ENCODE measurements at regions not wholly inside any gene's neighbourhood (a gene's known extent, or its start where the extent isn't known, plus 50 kb on each side); places are given as distances from the start of the nearest gene placed in this dataset.

DNA sequence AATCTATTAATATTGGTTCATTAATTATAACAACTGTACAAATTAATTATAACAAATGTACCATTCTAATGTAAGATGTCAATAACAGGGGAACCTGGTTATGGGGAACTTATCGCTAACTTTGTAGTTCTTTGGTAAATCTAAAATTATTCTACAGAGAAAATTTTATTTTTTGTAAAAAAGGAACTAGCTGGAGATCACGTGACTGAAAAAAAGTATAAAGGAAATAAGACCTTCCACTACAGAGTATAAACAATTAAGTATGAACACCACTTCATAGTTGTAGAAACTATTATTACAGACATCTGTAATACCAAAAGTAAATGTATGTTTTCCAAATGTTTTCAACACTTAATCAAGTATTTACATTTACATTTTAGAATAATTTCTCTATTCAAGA is 77.9 kb upstream of the DKK2 start:
- no peak for TF ChIP-seq TAF1 (IDR thresholded peaks at IDR 0.05; ENCODE audit: borderline replicate concordance, insufficient read depth, low read length)
- TF ChIP-seq, protein P1, sequence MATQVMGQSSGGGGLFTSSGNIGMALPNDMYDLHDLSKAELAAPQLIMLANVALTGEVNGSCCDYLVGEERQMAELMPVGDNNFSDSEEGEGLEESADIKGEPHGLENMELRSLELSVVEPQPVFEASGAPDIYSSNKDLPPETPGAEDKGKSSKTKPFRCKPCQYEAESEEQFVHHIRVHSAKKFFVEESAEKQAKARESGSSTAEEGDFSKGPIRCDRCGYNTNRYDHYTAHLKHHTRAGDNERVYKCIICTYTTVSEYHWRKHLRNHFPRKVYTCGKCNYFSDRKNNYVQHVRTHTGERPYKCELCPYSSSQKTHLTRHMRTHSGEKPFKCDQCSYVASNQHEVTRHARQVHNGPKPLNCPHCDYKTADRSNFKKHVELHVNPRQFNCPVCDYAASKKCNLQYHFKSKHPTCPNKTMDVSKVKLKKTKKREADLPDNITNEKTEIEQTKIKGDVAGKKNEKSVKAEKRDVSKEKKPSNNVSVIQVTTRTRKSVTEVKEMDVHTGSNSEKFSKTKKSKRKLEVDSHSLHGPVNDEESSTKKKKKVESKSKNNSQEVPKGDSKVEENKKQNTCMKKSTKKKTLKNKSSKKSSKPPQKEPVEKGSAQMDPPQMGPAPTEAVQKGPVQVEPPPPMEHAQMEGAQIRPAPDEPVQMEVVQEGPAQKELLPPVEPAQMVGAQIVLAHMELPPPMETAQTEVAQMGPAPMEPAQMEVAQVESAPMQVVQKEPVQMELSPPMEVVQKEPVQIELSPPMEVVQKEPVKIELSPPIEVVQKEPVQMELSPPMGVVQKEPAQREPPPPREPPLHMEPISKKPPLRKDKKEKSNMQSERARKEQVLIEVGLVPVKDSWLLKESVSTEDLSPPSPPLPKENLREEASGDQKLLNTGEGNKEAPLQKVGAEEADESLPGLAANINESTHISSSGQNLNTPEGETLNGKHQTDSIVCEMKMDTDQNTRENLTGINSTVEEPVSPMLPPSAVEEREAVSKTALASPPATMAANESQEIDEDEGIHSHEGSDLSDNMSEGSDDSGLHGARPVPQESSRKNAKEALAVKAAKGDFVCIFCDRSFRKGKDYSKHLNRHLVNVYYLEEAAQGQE (IDR thresholded peaks at IDR 0.05; ENCODE audit: insufficient read depth in 1 of 2, low read depth in 2 of 2, low read length in 2 of 2) = no peak
- TF ChIP-seq FOXP2 (optimal IDR thresholded peaks at IDR 0.05; ENCODE audit: borderline replicate concordance, extremely low read depth, extremely low read length, insufficient read depth) = no peak
- no peak for TF ChIP-seq POLR2AphosphoS5 (IDR thresholded peaks at IDR 0.05; ENCODE audit: low read depth, low read length)
- no peak for TF ChIP-seq SIN3A (IDR thresholded peaks at IDR 0.05; ENCODE audit: borderline replicate concordance, insufficient read depth, low read length)

DNA sequence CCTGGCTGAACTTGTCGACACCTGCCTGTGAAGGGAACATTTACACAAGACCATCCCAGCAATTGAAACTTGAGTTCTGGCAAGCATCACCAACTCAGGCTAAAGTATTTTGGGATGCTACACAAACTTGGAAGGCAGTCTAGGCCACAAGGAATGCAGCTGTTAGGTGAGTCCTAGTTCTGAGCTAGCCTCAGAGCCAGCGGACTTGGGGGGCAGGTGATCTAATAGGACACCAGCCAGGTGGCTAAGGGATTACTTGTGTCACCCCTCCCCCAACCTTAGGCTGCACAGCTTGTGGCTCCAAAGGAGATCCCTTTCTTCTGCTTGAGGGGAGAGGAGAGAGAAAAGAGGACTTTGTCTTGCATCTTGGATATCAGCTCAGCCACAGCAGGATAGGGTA is 62.3 kb upstream of the DKK2 start:
- TF ChIP-seq, protein P1 (IDR thresholded peaks at IDR 0.05; ENCODE audit: insufficient read depth in 1 of 2, low read depth in 2 of 2, low read length in 2 of 2) = no peak
- no peak for TF ChIP-seq FOXP2 (optimal IDR thresholded peaks at IDR 0.05; ENCODE audit: borderline replicate concordance, extremely low read depth, extremely low read length, insufficient read depth)
- no peak for TF ChIP-seq TAF1 (IDR thresholded peaks at IDR 0.05; ENCODE audit: borderline replicate concordance, insufficient read depth, low read length)
- no peak for TF ChIP-seq SIN3A (IDR thresholded peaks at IDR 0.05; ENCODE audit: borderline replicate concordance, insufficient read depth, low read length)
- no peak for TF ChIP-seq POLR2AphosphoS5 (IDR thresholded peaks at IDR 0.05; ENCODE audit: low read depth, low read length)

DNA sequence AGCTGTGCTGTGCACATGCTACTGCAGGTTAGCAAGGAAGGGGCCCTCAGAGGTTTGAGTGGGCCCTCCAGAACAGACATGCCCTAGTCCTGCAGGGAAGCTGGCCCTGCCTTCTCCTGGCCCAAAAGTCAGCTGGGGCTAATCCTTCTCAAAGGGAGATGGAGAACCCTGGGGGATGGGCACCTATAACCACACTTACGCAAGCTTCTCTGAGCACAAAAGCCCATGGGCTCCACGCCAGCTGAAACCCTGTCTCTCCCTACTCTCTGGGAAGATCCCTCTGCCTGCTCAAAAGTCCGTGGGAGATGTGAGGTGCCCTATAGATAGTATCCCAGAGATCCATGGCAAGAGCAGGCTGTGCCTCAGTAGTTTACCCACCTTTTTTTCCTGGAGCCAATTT is 58.9 kb upstream of the DKK2 start:
- no peak for TF ChIP-seq SIN3A (IDR thresholded peaks at IDR 0.05; ENCODE audit: borderline replicate concordance, insufficient read depth, low read length)
- TF ChIP-seq, protein P1 (IDR thresholded peaks at IDR 0.05; ENCODE audit: insufficient read depth in 1 of 2, low read depth in 2 of 2, low read length in 2 of 2) = no peak
- TF ChIP-seq POLR2AphosphoS5 (IDR thresholded peaks at IDR 0.05; ENCODE audit: low read depth, low read length) = no peak
- TF ChIP-seq FOXP2 (optimal IDR thresholded peaks at IDR 0.05; ENCODE audit: borderline replicate concordance, extremely low read depth, extremely low read length, insufficient read depth) = no peak
- TF ChIP-seq TAF1 (IDR thresholded peaks at IDR 0.05; ENCODE audit: borderline replicate concordance, insufficient read depth, low read length) = no peak

DNA sequence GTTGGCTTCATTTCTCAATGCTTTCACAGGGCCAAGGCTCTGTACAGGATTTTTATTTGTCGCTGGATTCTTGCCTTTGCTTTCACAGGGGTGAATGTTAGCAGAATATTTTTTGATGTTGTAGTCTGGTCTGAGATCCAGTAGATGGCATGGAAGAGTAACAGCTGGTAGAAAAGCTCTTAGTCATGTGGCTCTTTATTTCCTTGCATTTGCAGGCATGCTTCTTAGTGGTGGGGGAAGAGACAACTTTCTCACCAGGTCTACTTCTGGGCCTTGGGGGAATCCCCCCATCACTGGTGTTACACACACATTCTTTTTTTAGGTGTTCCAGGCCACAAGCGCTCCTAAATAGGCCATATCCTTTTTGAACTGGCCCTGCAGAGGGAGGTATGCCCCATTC is 58.2 kb upstream of the DKK2 start:
- TF ChIP-seq SIN3A (IDR thresholded peaks at IDR 0.05; ENCODE audit: borderline replicate concordance, insufficient read depth, low read length) (no peak), POLR2AphosphoS5 (IDR thresholded peaks at IDR 0.05; ENCODE audit: low read depth, low read length) (no peak), TAF1 (IDR thresholded peaks at IDR 0.05; ENCODE audit: borderline replicate concordance, insufficient read depth, low read length) (no peak), FOXP2 (optimal IDR thresholded peaks at IDR 0.05; ENCODE audit: borderline replicate concordance, extremely low read depth, extremely low read length, insufficient read depth) (no peak)
- TF ChIP-seq, protein P1 (IDR thresholded peaks at IDR 0.05; ENCODE audit: insufficient read depth in 1 of 2, low read depth in 2 of 2, low read length in 2 of 2) = no peak

Data from PFSK-1 (cell line).